HEK293 (cell line): ENCODE measurements at regions not wholly inside any gene's neighbourhood (a gene's known extent, or its start where the extent isn't known, plus 50 kb on each side); places are given as distances from the start of the nearest gene placed in this dataset.

Experiments
- CTCF ChIA-PET: fragments of 350-600 bp; formaldehyde crosslinking; extraction: SDS; loops from one replicate; lab custom pipeline; 2021; ENCODE audit warnings: antibody characterized with exemption; lab: Yijun Ruan, JAX
- POLR2A ChIA-PET: fragments of 300-600 bp; formaldehyde crosslinking; extraction: SDS; loops from one replicate; lab custom pipeline; 2020; ENCODE audit warnings: antibody characterized with exemption, inconsistent platforms; lab: Yijun Ruan, JAX
- H3K27ac ChIP-seq: fragments of 200-500 bp; sonication (Bioruptor generic); 2 replicates; pipeline ENCODE4 v1.5.1; 2014; ENCODE audit warnings: low read depth, low read length, control low read depth, inconsistent platforms; ENCODE audit errors: extremely low read depth
- H3K36me3 ChIP-seq, 2 experiments: fragments of 200-500 bp in 1 of 2; sonication (Bioruptor generic) in 1 of 2; 1 replicate in 1 of 2; 2 replicates in 1 of 2; pipeline ENCODE4 v1.5.1; 2014 to 2017; ENCODE audit warnings: inconsistent platforms in 2 of 2, low read length in 2 of 2; ENCODE audit not compliant: control insufficient read depth in 2 of 2, insufficient read depth in 1 of 2
- H3K4me1 ChIP-seq: fragments of 200-500 bp; sonication (Bioruptor generic); 2 replicates; pipeline ENCODE4 v1.5.1; 2014; ENCODE audit warnings: mild to moderate bottlenecking, low read length, inconsistent platforms; ENCODE audit not compliant: control insufficient read depth, insufficient read depth
- H3K4me3 ChIP-seq: 2 replicates; pipeline ENCODE4 v1.5.1; 2011; ENCODE audit warnings: low read depth, mild to moderate bottlenecking, control low read depth, low read length, moderate library complexity
- H3K9me3 ChIP-seq: fragments of 200-500 bp; sonication (Bioruptor generic); 2 replicates; pipeline ENCODE4 v1.5.1; 2014; ENCODE audit warnings: low read depth, low read length, inconsistent platforms; ENCODE audit not compliant: control insufficient read depth, insufficient read depth
- GLIS2 ChIP-seq: fragments of 450-650 bp; formaldehyde crosslinking; IDR thresholded peaks from 2 replicates; pipeline ENCODE4 v1.5.1; 2016; ENCODE audit warnings: missing biosample characterization, missing genetic modification characterization
- HOXA7 ChIP-seq: sonication (generic); formaldehyde crosslinking; IDR thresholded peaks from 2 replicates; pipeline ENCODE4 v1.8.1; 2022; ENCODE audit warnings: missing genetic modification reagents, borderline replicate concordance
- MEIS1 ChIP-seq: sonication (generic); formaldehyde crosslinking; IDR thresholded peaks from 2 replicates; pipeline ENCODE4 v1.8.1; 2022; ENCODE audit warnings: missing genetic modification reagents, mild to moderate bottlenecking, borderline replicate concordance
- PRDM4 ChIP-seq: fragments of 450-650 bp; formaldehyde crosslinking; IDR thresholded peaks from 2 replicates; pipeline ENCODE4 v1.5.1; 2017; ENCODE audit warnings: missing biosample characterization, missing genetic modification characterization
- REPIN1 ChIP-seq: fragments of 450-650 bp; formaldehyde crosslinking; IDR thresholded peaks from 2 replicates; pipeline ENCODE4 v1.5.1; 2017; ENCODE audit warnings: missing biosample characterization, missing genetic modification characterization, low read depth
- REST ChIP-seq: fragments of 450-650 bp; formaldehyde crosslinking; IDR thresholded peaks from 2 replicates; pipeline ENCODE4 v1.5.1; 2016; ENCODE audit warnings: missing biosample characterization, missing genetic modification characterization
- ZBTB44 ChIP-seq: fragments of 450-650 bp; IDR thresholded peaks from 2 replicates; pipeline ENCODE4 v1.5.1; 2018; ENCODE audit warnings: missing biosample characterization, mild to moderate bottlenecking, missing genetic modification characterization
- ZBTB49 ChIP-seq: fragments of 450-650 bp; formaldehyde crosslinking; IDR thresholded peaks from 2 replicates; pipeline ENCODE4 v1.5.1; 2016; ENCODE audit warnings: missing biosample characterization, missing genetic modification characterization, low read depth
- ZBTB6 ChIP-seq: fragments of 450-650 bp; formaldehyde crosslinking; IDR thresholded peaks from 2 replicates; pipeline ENCODE4 v1.5.1; 2017; ENCODE audit warnings: missing biosample characterization, missing genetic modification characterization
- ZFP69B ChIP-seq: fragments of 450-650 bp; formaldehyde crosslinking; IDR thresholded peaks from 2 replicates; pipeline ENCODE4 v1.5.1; 2016; ENCODE audit warnings: missing biosample characterization, missing genetic modification characterization
- ZIC2 ChIP-seq: fragments of 450-650 bp; formaldehyde crosslinking; IDR thresholded peaks from 2 replicates; pipeline ENCODE4 v1.5.1; 2016; ENCODE audit warnings: missing biosample characterization, missing genetic modification characterization
- ZNF155 ChIP-seq: fragments of 450-650 bp; formaldehyde crosslinking; IDR thresholded peaks from 2 replicates; pipeline ENCODE4 v1.5.1; 2016; ENCODE audit warnings: missing biosample characterization, missing genetic modification characterization
- ZNF184 ChIP-seq: fragments of 450-650 bp; IDR thresholded peaks from 2 replicates; pipeline ENCODE4 v1.5.1; 2018; ENCODE audit warnings: missing biosample characterization, mild to moderate bottlenecking, missing genetic modification characterization
- ZNF248 ChIP-seq: fragments of 450-650 bp; formaldehyde crosslinking; IDR thresholded peaks from 2 replicates; pipeline ENCODE4 v1.5.1; 2017; ENCODE audit warnings: missing biosample characterization, missing genetic modification characterization
- ZNF292 ChIP-seq: fragments of 450-650 bp; formaldehyde crosslinking; IDR thresholded peaks from 2 replicates; pipeline ENCODE4 v1.5.1; 2016; ENCODE audit warnings: low read depth, missing biosample characterization, missing genetic modification characterization, borderline replicate concordance
- ZNF366 ChIP-seq: fragments of 450-650 bp; formaldehyde crosslinking; conservative IDR thresholded peaks from 2 replicates; pipeline ENCODE4 v1.5.1; 2016; ENCODE audit warnings: missing biosample characterization, missing genetic modification characterization
- ZNF404 ChIP-seq: fragments of 450-650 bp; formaldehyde crosslinking; IDR thresholded peaks from 2 replicates; pipeline ENCODE4 v1.5.1; 2017; ENCODE audit warnings: missing biosample characterization, missing genetic modification characterization
- ZNF426 ChIP-seq: fragments of 450-650 bp; formaldehyde crosslinking; IDR thresholded peaks from 2 replicates; pipeline ENCODE4 v1.5.1; 2017; ENCODE audit warnings: missing biosample characterization, missing genetic modification characterization, mild to moderate bottlenecking, inconsistent platforms, moderate library complexity
- ZNF449 ChIP-seq: fragments of 450-650 bp; formaldehyde crosslinking; IDR thresholded peaks from 2 replicates; pipeline ENCODE4 v1.5.1; 2017; ENCODE audit warnings: missing biosample characterization, mild to moderate bottlenecking, missing genetic modification characterization, moderate library complexity
- ZNF514 ChIP-seq: fragments of 450-650 bp; formaldehyde crosslinking; IDR thresholded peaks from 2 replicates; pipeline ENCODE4 v1.5.1; 2016; ENCODE audit warnings: missing biosample characterization, missing genetic modification characterization
- ZNF521 ChIP-seq: fragments of 450-650 bp; formaldehyde crosslinking; IDR thresholded peaks from 2 replicates; pipeline ENCODE4 v1.5.1; 2017; ENCODE audit warnings: missing biosample characterization, mild to moderate bottlenecking, missing genetic modification characterization

GRCh38 chr14:87088588-87088987 lies 904.4 kb downstream of the GALC start (continued):
- no peak for TF ChIP-seq ZBTB44
- no peak for TF ChIP-seq ZBTB6 (tag by site-specific recombination)
- TF ChIP-seq MEIS1 (CRISPR knock-in tag) = no peak

GRCh38 chr14:87087881-87088280 lies 905.1 kb downstream of the GALC start:
- no peaks in the 10 kb centered on the region for H3K36me3 ChIP-seq
- H3K4me3 ChIP-seq = no peak overlapping the region
- CTCF ChIA-PET = interaction anchor here (0.6 kb wide), 2 partner anchors 17 to 37 kb away, joined by 4 to 7 read pairs; no protein-coding TSS in a partner anchor
- H3K27ac ChIP-seq = no peak overlapping the region
- TF ChIP-seq REPIN1 (tag by site-specific recombination) (no peak), ZNF292 (no peak), ZNF426 (tag by site-specific recombination) (no peak), REST (tag by site-specific recombination) (no peak), ZFP69B (tag by site-specific recombination) (no peak), ZNF248 (no peak)
- TF ChIP-seq, all 188 proteins: peak for 0
- no peaks in the 10 kb centered on the region for H3K9me3 ChIP-seq
- H3K4me1 ChIP-seq = no peaks in the 10 kb centered on the region
- POLR2A ChIA-PET = interaction anchor here (0.6 kb wide), 1 partner anchor 201 kb away, joined by 4 read pairs; no protein-coding TSS in a partner anchor

GRCh38 chr14:87084908-87085307 lies 908.1 kb downstream of the GALC start:
- CTCF ChIA-PET = interaction anchor here (0.7 kb wide), 1 partner anchor 20 kb away, joined by 5 read pairs; no protein-coding TSS in a partner anchor
- Histone ChIP-seq H3K4me1 (no peaks in the 10 kb centered on the region), H3K9me3 (no peaks in the 10 kb centered on the region), H3K4me3 (no peak overlapping the region), H3K27ac (no peak overlapping the region), H3K36me3 (no peaks in the 10 kb centered on the region)
- POLR2A ChIA-PET = no interaction called here
- TF ChIP-seq ZNF155 (no peak), ZNF449 (tag by site-specific recombination) (no peak), ZNF404 (tag by site-specific recombination) (no peak), ZNF521 (tag by site-specific recombination) (no peak), PRDM4 (tag by site-specific recombination) (no peak), ZNF514 (tag by site-specific recombination) (no peak), ZBTB49 (tag by site-specific recombination) (no peak), GLIS2 (no peak), ZNF184 (tag by site-specific recombination) (no peak), HOXA7 (CRISPR knock-in tag) (no peak), ZNF366 (tag by site-specific recombination) (no peak), ZIC2 (tag by site-specific recombination) (no peak)
